Keratinocyte (primary cell): ENCODE measurements at regions not wholly inside any gene's neighbourhood (a gene's known extent, or its start where the extent isn't known, plus 50 kb on each side); places are given as distances from the start of the nearest gene placed in this dataset.

Source experiments
- CTCF ChIP-seq, 3 experiments: IDR thresholded peaks in 1 of 3; conservative IDR thresholded peaks in 1 of 3; optimal IDR thresholded peaks in 1 of 3; 2 replicates in 2 of 3; 3 replicates in 1 of 3; pipeline versions ENCODE3 to v1.5.1; 2011; ENCODE audit warnings: low read length in 3 of 3, mild to moderate bottlenecking in 3 of 3, moderate library complexity in 2 of 3, control low read depth in 1 of 3, inconsistent platforms in 1 of 3; ENCODE audit not compliant: insufficient read depth in 2 of 3; ENCODE audit errors: extremely low read depth in 1 of 3
- EZH2 ChIP-seq: IDR thresholded peaks from one replicate; pipeline ENCODE4 v1.6.1; 2012; ENCODE audit warnings: inconsistent platforms, mild to moderate bottlenecking, low read length, moderate library complexity

- TF ChIP-seq CTCF (optimal IDR thresholded peaks at IDR 0.05 in 1 of 3, IDR thresholded peaks at IDR 0.05 in 1 of 3, conservative IDR thresholded peaks at IDR 0.05 in 1 of 3; ENCODE audit: extremely low read depth in 1 of 3, insufficient read depth in 2 of 3, low read length in 3 of 3), result no peak
- no peak for TF ChIP-seq EZH2
These were observed 1089.3 kb downstream of the TUSC7 start for GRCh38 chr3:117798687-117799386.
